ENCODE measurements at regions not wholly inside any gene's neighbourhood (a gene's known extent, or its start where the extent isn't known, plus 50 kb on each side); places are given as distances from the start of the nearest gene placed in this dataset.
"Not testable (repeated sequence)": the region's sequence is repeated elsewhere in the genome, so short reads cannot be mapped to it uniquely, and the experiment has no call there.

DNA sequence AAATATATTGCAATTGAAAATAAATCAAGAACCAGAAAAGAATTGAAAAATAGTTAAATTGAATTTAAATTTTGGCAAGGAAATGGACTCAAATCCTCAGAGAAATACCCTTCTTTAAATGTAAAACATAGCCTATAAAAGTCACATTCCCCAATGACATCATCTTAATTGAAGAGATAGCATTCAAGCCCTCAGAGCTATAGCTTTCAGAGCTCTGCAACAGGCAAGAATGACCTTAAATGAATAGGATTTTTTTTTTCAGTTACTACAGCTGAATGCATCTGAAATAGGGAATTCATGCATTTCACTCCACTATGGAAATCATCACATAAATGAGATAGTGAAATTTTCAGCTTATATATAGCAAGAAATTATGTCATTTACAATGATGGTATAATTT, 1049.0 kb downstream of the OLFM4 start:
- TF ChIP-seq FOXP2 (optimal IDR thresholded peaks at IDR 0.05; ENCODE audit: control extremely low read depth, extremely low read length, insufficient read depth), result no peak
- no peak for TF ChIP-seq POLR2AphosphoS5 (IDR thresholded peaks at IDR 0.05; ENCODE audit: borderline replicate concordance, low read depth, low read length)
- no peak for TF ChIP-seq EZH2 (IDR thresholded peaks at IDR 0.05)
- Histone ChIP-seq H3K9me3 (ENCODE audit: low read depth, low read length) (no peaks in the 10 kb centered on the region), H3K27ac (no peak overlapping the region), H3K36me3 (ENCODE audit: insufficient read depth, low read length) (no peaks in the 10 kb centered on the region), H3K4me3 (no peak overlapping the region), H3K9ac (ENCODE audit: insufficient read length) (no peak overlapping the region)
- DNase-seq (ENCODE audit: low read depth, low spot score), result no peak

DNA sequence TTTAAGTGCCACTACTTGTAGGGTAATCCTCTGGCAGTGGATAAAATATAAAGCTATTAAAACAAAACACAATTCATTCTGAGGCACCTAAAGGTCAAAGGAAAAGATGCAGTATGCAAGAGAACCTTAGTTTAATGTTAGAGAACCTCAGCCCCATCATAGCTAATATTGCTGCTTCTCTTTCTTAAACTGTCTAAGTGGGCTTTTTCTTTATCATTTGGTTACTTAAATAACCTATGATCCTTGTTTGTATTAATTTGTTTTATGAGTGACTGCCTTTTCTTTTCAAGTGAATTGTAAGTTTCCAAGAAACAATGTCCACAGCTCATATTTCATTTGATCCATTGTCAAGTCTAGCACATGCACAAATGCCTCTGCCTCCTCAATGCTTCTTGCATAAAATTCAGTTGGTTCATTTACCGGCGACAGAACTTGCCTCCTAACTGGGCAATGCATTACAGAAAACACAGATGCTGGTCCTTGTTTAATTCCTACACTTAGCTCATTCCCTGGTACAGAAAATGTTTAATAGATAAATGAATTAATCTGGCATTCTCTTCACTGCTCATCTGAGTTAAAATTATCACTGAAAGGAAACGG, 1049.8 kb downstream of the OLFM4 start:
- H3K27ac ChIP-seq, result no peak overlapping the region
- no peak overlapping the region for H3K4me3 ChIP-seq
- TF ChIP-seq POLR2AphosphoS5 (IDR thresholded peaks at IDR 0.05; ENCODE audit: borderline replicate concordance, low read depth, low read length), result no peak
- no peak for TF ChIP-seq FOXP2 (optimal IDR thresholded peaks at IDR 0.05; ENCODE audit: control extremely low read depth, extremely low read length, insufficient read depth)
- TF ChIP-seq EZH2 (IDR thresholded peaks at IDR 0.05), result no peak
- H3K9me3 ChIP-seq (ENCODE audit: low read depth, low read length), result no peaks in the 10 kb centered on the region
- DNase-seq (ENCODE audit: low read depth, low spot score), result no peak
- no peaks in the 10 kb centered on the region for H3K36me3 ChIP-seq (ENCODE audit: insufficient read depth, low read length)
- H3K9ac ChIP-seq (ENCODE audit: insufficient read length), result no peak overlapping the region

DNA sequence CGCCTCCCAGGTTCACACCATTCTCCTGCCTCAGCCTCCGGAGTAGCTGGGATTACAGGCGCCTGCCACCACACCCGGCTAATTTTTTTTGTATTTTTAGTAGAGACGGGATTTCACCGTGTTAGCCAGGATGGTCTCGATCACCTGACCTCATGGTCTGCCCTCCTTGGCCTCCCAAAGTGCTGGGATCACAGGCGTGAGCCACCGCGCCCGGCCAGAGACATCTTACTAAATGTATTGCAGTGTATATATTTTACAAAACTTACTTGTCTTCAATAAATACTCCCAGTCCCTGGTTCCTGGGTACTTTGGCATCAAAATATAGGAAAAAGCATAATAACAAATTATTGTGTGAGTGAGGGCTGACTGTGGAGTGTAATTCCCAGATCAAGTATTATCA, 1053.7 kb downstream of the OLFM4 start:
- H3K36me3 ChIP-seq (ENCODE audit: insufficient read depth, low read length); DNase-seq (ENCODE audit: low read depth, low spot score); H3K4me3 ChIP-seq; H3K9me3 ChIP-seq (ENCODE audit: low read depth, low read length); H3K9ac ChIP-seq (ENCODE audit: insufficient read length); H3K27ac ChIP-seq: not testable (repeated sequence)

DNA sequence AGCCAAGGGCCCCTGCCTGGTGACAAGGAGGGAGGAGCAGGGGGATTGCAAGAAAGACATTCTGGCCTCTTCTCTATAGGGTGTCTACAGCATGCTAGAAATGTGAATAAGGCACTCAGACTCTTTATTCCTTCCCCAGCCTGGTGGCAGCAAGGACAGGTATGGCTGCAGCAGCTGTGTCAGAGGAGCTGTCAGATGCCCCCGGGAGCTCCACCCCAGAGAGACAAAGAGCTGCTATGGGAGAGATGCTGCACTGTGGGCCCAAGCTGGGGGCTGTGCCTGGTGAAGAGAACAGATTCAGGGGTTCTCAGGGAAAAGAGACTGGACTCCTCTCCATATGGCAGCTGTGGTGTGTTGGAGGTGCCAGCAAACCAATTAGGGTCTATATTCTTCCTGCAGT, 1063.3 kb downstream of the OLFM4 start:
- DNase-seq (ENCODE audit: low read depth, low spot score), result no peak
- Histone ChIP-seq H3K36me3 (ENCODE audit: insufficient read depth, low read length) (no peaks in the 10 kb centered on the region), H3K4me3 (no peak overlapping the region), H3K9me3 (ENCODE audit: low read depth, low read length) (no peaks in the 10 kb centered on the region), H3K9ac (ENCODE audit: insufficient read length) (no peak overlapping the region), H3K27ac (no peak overlapping the region)
- TF ChIP-seq FOXP2 (optimal IDR thresholded peaks at IDR 0.05; ENCODE audit: control extremely low read depth, extremely low read length, insufficient read depth) (no peak), EZH2 (IDR thresholded peaks at IDR 0.05) (no peak), POLR2AphosphoS5 (IDR thresholded peaks at IDR 0.05; ENCODE audit: borderline replicate concordance, low read depth, low read length) (no peak)

DNA sequence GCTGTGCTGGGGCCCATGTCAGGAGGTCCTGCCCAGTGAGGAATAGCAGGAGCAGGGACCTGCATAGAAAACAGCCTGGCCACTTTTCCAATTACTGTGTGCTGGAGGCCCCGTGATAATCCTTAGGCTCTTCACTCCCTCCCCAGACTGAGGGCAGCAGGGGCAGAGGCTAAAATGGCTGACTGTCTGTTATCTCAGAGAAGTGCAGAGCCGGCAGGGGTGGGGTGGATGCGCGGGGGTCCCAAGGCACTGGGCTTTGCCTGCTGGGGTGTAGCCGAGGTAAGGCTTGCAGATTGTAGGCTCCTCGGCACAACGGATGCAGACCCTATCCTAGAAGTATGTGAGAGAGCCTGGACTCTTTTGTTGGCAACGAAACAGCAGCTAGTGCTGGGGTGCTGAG, 1064.1 kb downstream of the OLFM4 start:
- no peaks in the 10 kb centered on the region for H3K36me3 ChIP-seq (ENCODE audit: insufficient read depth, low read length)
- H3K9ac ChIP-seq (ENCODE audit: insufficient read length), result no peak overlapping the region
- no peak for TF ChIP-seq POLR2AphosphoS5 (IDR thresholded peaks at IDR 0.05; ENCODE audit: borderline replicate concordance, low read depth, low read length)
- no peak for TF ChIP-seq EZH2 (IDR thresholded peaks at IDR 0.05)
- TF ChIP-seq FOXP2 (optimal IDR thresholded peaks at IDR 0.05; ENCODE audit: control extremely low read depth, extremely low read length, insufficient read depth), result no peak
- no peak overlapping the region for H3K4me3 ChIP-seq
- no peaks in the 10 kb centered on the region for H3K9me3 ChIP-seq (ENCODE audit: low read depth, low read length)
- H3K27ac ChIP-seq, result no peak overlapping the region
- no peak for DNase-seq (ENCODE audit: low read depth, low spot score)

DNA sequence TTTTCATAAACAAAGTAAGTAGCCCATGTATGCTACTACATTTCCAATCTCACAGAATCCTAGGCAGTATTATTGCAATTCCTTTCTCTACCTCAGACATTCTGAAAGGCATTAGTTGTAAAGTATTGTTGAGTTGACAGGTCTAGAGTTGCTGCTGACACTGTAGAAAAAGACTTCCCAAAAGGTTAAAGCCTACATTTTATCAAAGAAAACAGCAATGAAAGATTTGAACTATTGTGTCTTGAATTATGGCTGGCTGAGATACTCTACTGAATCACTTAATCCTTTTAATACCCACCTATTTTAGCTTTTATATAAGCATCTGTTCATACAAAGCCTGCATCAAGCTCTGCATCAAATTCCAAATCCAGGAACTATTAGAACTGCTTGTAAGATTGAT, 1082.0 kb downstream of the OLFM4 start:
- no peak for DNase-seq (ENCODE audit: low read depth, low spot score)
- Histone ChIP-seq H3K36me3 (ENCODE audit: insufficient read depth, low read length) (no peaks in the 10 kb centered on the region), H3K4me3 (no peak overlapping the region), H3K27ac (no peak overlapping the region), H3K9ac (ENCODE audit: insufficient read length) (no peak overlapping the region), H3K9me3 (ENCODE audit: low read depth, low read length) (no peaks in the 10 kb centered on the region)
- TF ChIP-seq FOXP2 (optimal IDR thresholded peaks at IDR 0.05; ENCODE audit: control extremely low read depth, extremely low read length, insufficient read depth), result no peak
- no peak for TF ChIP-seq POLR2AphosphoS5 (IDR thresholded peaks at IDR 0.05; ENCODE audit: borderline replicate concordance, low read depth, low read length)
- TF ChIP-seq EZH2 (IDR thresholded peaks at IDR 0.05), result no peak

DNA sequence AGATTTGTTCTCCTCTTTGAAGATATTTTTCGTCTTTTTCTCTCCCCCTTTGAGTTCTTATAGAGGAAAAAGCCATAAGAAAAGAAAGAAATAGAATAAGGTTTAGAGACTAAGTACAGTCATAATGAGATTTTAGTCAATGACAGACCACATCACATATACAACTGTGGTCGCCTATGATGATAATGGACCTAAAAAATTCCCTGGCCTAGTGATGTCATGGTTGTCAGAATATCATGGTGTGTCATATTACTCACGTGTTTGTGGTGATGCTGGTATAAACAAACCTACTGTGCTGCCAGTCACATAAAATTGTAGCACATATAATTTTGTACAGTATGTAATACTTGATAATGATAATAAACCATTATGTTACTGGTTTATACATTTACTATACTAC, 1096.1 kb downstream of the OLFM4 start:
- no peaks in the 10 kb centered on the region for H3K36me3 ChIP-seq (ENCODE audit: insufficient read depth, low read length)
- no peak for TF ChIP-seq FOXP2 (optimal IDR thresholded peaks at IDR 0.05; ENCODE audit: control extremely low read depth, extremely low read length, insufficient read depth)
- TF ChIP-seq EZH2 (IDR thresholded peaks at IDR 0.05), result no peak
- TF ChIP-seq POLR2AphosphoS5 (IDR thresholded peaks at IDR 0.05; ENCODE audit: borderline replicate concordance, low read depth, low read length), result no peak
- H3K4me3 ChIP-seq, result no peak overlapping the region
- no peak for DNase-seq (ENCODE audit: low read depth, low spot score)
- H3K9ac ChIP-seq (ENCODE audit: insufficient read length), result no peak overlapping the region
- no peak overlapping the region for H3K27ac ChIP-seq
- H3K9me3 ChIP-seq (ENCODE audit: low read depth, low read length), result no peaks in the 10 kb centered on the region

DNA sequence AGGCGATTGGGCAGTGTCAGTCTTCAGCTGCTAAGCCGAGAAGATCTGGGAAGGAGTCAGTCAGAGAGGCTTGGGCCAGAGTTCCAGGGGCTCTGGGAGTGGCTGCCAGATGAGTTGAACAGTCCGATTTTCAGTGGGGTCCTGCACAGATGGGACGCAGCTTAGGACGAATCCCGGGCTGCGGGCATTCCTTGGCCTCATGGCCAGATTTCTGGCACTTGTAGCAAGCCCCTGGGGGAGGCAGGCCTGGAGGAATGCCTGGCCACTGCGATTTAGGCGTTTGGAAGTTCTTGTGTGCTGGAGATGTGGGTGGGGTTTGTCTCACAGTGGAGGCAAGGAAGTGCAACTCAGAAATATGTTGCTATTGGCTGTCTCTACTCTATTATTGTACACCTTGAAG, 1102.3 kb downstream of the OLFM4 start:
- DNase-seq (ENCODE audit: low read depth, low spot score); H3K4me3 ChIP-seq; H3K36me3 ChIP-seq (ENCODE audit: insufficient read depth, low read length); H3K27ac ChIP-seq; H3K9me3 ChIP-seq (ENCODE audit: low read depth, low read length); H3K9ac ChIP-seq (ENCODE audit: insufficient read length): not testable (repeated sequence)

DNA sequence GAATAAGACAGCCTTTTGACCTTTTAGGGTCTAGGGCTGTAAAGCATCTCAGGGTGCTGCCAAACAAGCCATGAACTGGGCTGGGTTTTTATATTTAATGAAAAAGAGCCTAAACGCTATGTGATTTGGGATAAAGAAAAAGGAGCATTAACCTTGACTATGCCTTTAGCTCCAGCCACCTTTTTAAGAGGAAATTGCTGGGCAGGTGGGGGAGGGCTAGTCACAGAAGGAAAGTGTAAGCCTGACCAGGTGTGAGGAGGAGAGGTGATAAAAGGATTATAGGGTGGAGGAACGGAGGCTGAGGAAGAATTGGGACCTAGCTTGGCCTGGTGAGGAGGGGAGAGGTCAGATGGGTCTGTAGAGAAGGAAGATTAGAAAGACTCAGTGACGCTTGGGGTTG, 1102.8 kb downstream of the OLFM4 start:
- H3K36me3 ChIP-seq (ENCODE audit: insufficient read depth, low read length); H3K27ac ChIP-seq; DNase-seq (ENCODE audit: low read depth, low spot score); H3K9me3 ChIP-seq (ENCODE audit: low read depth, low read length); H3K4me3 ChIP-seq; H3K9ac ChIP-seq (ENCODE audit: insufficient read length): not testable (repeated sequence)

DNA sequence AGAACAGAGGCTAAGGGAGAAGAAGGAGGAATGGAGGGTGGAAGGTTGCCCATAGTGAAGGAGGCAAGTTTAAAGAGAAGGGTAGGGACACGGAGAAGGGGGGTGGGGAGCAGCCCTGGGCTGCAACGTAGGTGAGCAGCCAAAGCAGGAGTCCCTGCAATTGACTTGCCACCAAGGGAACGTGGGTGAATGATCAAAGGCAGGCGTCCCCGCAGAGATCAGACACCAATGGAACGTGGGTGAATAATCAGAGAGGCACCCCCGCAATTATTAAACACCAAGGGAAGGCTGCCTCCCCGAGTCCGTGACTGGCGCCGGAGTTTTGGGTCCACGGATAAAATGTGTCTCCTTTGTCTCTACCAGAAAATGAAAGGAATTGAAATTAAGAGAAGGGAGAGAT, 1103.5 kb downstream of the OLFM4 start:
- H3K9ac ChIP-seq (ENCODE audit: insufficient read length); H3K27ac ChIP-seq; H3K4me3 ChIP-seq; H3K9me3 ChIP-seq (ENCODE audit: low read depth, low read length); DNase-seq (ENCODE audit: low read depth, low spot score); H3K36me3 ChIP-seq (ENCODE audit: insufficient read depth, low read length): not testable (repeated sequence)

DNA sequence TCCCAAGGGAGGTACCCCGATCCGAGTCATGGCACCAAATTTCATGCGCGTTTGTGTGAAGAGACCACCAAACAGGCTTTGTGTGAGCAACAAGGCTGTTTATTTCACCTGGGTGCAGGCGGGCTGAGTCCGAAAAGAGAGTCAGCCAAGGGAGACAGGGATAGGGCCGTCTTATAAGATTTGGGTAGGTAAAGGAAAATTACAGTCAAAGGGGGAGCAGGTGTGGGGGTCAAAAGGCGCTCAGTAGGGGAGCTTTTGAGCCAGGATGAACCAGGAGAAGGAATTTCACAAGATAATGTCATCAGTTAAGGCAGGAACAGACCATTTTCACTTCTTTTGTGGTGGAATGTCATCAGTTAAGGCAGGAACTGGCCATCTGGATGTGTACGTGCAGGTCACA, 1104.1 kb downstream of the OLFM4 start:
- DNase-seq (ENCODE audit: low read depth, low spot score); H3K9me3 ChIP-seq (ENCODE audit: low read depth, low read length); H3K9ac ChIP-seq (ENCODE audit: insufficient read length); H3K36me3 ChIP-seq (ENCODE audit: insufficient read depth, low read length); H3K4me3 ChIP-seq; H3K27ac ChIP-seq: not testable (repeated sequence)
